Hematopoietic multipotent progenitor cell (in vitro differentiated cells): ENCODE measurements at regions not wholly inside any gene's neighbourhood (a gene's known extent, or its start where the extent isn't known, plus 50 kb on each side); places are given as distances from the start of the nearest gene placed in this dataset.
"Not testable (repeated sequence)": the region's sequence is repeated elsewhere in the genome, so short reads cannot be mapped to it uniquely, and the experiment has no call there.

ENCODE experiments used
- DNase-seq, 3 donors: peaks; one replicate each; pipeline ENCODE4 v3.0.0-alpha.2; 2011 to 2015; ENCODE audit warnings: low read depth in 2 of 3, low spot score in 2 of 3

- no peak for DNase-seq
These were observed 56.3 kb upstream of the PRDM9 start for GRCh38 chr5:23451156-23451555.

DNA sequence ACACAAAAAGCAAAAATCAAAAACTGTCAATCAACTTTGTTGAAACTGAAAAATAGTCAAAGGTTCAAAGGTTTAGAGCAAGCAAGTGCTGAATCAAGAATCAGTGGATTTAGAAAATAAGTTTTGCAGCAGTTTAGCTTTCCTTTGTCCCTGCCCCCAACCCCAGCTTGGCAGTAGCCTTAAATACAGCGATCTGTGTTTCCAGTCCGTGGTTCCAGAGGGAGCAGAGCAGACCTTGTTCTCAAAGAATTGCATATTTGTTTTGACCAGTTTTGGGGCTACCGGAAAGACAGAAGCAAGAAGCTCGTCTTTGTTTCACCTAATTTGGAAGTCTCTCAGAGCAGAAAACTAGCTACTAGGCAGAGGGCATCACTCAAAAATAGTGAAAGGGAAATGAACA is 57.2 kb upstream of the PRDM9 start:
- DNase-seq = no peak

GRCh38 chr5:23448627-23449026 is 58.8 kb upstream of the PRDM9 start:
- no peak for DNase-seq

GRCh38 chr5:23446424-23446823 is 61.0 kb upstream of the PRDM9 start:
- no peak for DNase-seq

- DNase-seq = no peak
These were observed 61.8 kb upstream of the PRDM9 start for GRCh38 chr5:23445573-23445972.

DNA sequence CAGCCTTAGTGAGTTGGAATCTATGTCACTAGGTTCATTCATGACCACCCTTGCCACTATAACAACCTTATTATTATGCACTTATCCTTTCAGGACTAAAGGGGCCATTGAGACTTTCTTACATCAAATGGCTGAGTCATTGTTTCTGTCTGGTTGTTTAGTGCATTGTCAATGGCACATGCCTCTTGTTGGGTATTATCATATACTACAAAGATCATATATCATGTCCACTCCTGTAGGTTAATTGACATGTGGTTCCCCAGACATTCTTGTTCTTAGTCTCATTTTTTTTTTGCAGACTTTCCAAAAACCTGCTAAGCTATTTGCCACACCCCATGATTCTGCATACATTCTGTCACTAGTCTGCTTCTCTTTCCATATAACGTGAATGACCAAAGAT is 66.7 kb upstream of the PRDM9 start:
- no peak for DNase-seq

DNA sequence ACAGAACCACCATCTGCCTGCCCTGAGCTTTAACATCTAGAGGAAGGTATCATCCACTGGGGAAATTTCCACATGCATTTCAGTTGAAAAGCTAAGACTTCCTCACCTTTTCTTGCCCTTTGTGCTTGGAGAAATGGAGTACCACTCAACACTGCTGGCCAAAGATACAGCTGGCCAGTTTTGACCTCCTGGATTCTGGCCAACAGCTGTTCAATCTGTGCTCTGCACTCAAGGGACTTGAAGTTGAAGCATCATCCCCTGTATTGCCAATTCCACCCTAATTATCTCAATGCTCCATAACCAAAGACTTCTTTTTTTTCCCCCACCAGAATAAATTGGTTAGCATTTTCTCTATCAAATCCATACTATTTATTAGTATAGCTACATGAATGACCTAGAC is 70.4 kb upstream of the PRDM9 start:
- no peak for DNase-seq

DNA sequence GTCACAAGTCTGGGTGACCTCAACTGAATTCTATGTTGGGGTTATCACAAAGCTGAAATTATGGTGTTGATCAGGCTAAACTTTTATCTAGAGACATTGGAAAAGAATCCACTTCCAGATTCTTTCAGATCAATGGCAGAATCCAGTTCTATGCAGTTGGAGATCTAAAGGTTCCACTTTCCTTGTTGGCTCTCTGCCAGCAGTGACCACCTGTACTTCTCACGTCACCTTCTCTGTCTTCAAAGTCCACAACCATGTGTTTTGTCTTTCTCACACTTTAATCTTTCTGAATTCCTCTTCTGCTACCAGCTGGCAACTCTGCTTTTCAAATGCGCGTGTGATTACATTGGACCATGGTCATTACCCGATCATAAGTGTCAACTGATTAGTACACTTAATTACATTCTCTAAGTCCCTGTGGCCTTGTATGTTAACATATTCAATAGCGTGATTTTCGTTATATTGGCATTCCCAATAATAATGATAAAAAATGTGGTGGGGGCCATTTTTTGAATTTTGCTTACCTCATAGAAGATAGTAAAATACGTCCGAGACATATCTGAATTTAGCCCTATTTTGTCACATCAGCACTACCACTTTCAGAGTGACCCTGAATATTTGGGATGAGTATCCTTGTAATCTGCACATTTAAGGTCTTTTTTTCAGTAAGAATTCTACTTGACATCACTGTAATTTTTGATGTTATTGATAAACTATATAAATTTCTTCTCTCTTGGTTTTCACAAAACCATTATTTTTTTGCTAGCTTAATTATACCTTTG is 73.7 kb upstream of the PRDM9 start:
- DNase-seq = no peak

GRCh38 chr5:23428705-23429104 is 78.7 kb upstream of the PRDM9 start:
- DNase-seq = no peak

GRCh38 chr5:23420214-23420613 is 87.2 kb upstream of the PRDM9 start:
- DNase-seq = not testable (repeated sequence)

GRCh38 chr5:23419115-23419514 is 88.3 kb upstream of the PRDM9 start:
- no peak for DNase-seq

GRCh38 chr5:23412515-23412914 is 94.9 kb upstream of the PRDM9 start:
- no peak for DNase-seq

- no peak for DNase-seq
These were observed 95.4 kb upstream of the PRDM9 start for GRCh38 chr5:23411994-23412393.

DNA sequence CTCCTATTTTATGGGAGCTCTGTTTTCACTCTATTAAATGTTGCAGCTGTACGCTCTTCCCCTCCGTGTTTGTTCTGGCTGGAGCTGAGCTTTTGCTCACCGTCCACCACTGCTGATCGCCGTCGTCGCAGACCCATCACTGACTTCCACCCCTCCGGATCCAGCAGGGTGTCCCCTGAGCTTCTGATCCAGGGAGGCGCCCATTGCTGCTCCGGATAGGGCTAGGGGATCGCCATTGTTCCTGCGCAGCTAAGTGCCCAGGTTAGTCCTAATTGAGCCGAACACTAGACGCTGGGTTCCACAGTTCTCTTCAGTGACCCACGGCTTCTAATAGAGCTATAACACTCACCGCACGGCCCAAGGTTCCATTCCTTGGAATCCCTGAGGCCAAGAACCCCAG is 96.2 kb upstream of the PRDM9 start:
- DNase-seq = no peak

GRCh38 chr5:23410775-23411174 is 96.6 kb upstream of the PRDM9 start:
- not testable (repeated sequence) for DNase-seq

- DNase-seq = no peak
These were observed 101.9 kb upstream of the PRDM9 start for GRCh38 chr5:23405316-23406068.

- DNase-seq = no peak
These were observed 104.8 kb upstream of the PRDM9 start for GRCh38 chr5:23402585-23402984.

DNA sequence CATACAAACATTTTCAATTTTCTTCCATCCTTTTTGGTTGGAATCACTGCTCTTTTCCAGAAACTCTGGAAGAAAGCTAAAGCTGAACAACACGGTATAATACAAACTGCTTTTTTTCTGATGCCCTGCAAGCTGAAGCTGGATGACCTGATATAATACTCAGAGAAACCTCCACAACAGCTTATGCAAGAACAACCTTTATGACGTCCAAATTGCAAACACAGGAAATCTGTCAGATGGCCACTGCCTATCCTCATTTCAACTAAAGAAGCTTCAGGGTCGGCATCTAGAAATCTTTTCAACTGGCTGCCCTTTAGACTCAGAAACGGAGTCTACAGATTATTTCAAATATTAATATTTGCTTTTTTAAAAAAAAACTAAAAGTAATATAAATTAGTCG is 106.5 kb upstream of the PRDM9 start:
- DNase-seq = no peak

GRCh38 chr5:23396346-23396745 is 111.1 kb upstream of the PRDM9 start:
- DNase-seq = no peak

DNA sequence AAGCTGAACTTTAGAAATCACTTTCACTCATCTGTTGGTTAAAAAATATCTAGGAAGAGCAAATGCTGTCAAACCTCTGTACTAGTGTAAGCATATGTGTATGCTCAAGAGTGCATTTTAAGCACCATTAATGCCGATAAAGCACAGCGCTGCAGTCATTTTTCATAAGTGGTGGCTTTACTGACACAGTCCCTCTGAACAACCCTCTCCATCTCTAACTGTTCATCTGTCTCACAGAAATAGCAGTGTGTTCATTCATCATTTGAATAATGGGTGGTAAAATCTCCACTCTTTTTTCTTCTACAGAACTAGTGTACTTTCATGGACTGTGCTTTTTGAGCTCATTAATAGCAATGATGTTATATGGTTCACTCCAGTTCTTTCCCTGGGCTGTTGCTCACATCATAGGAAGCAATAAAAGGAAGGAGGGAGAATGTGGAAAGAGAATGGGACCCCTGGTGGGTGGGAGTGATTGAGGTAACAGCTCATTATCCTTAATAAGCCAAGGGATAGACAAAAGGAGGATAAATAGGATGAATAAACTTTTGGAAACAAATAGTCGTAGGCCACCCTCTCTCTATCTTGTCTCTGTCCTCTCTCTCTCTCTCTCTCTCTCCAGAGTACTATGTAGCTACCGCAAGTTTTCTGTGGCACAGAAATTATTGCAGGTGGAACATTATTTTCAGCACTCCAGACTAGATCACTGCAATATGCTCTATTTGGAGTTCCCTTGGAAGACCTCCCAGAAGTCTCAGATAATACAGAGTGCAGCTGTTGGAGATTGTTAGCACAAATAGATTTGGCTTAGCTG is 117.9 kb upstream of the PRDM9 start:
- DNase-seq = no peak

DNA sequence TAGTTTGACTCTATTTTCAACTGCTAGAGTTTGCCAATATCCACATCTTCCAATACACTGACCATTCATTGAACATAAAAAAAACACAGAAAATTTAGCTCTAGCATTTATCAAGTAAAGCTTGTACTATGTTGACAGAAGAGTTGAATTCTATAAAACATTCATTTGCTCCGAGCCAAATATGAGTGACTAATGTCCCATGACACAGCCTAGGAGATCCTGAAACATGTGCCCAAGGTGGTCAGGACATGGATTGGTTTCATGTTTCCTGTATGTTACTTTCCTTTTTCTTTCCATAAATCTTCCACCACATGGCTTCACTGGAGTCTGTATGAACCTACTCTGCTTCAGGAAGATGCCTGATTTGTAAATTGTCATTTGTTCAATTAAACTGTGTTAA is 122.4 kb upstream of the PRDM9 start:
- no peak for DNase-seq
